Keratinocyte (primary cell): ENCODE measurements at regions not wholly inside any gene's neighbourhood (a gene's known extent, or its start where the extent isn't known, plus 50 kb on each side); places are given as distances from the start of the nearest gene placed in this dataset.

Experiments used
- DNase-seq: peaks from one replicate; pipeline ENCODE4 v3.0.0-alpha.2; 2011; ENCODE audit warnings: low read depth, missing footprints, low spot score
- FAIRE-seq: peaks from 2 replicates; lab custom pipeline; 2011; peaks lifted over from hg19 to GRCh38; lab: Jason Lieb, UNC
- H2AFZ ChIP-seq: 2 replicates; pipeline ENCODE4 v1.6.0; 2012; ENCODE audit warnings: low read length, control low read depth, inconsistent platforms; ENCODE audit not compliant: control insufficient read depth
- H3K27ac ChIP-seq: 2 replicates; pipeline ENCODE4 v1.5.1; 2011; ENCODE audit warnings: low read length; ENCODE audit not compliant: control insufficient read depth, insufficient read depth
- H3K27me3 ChIP-seq: 3 replicates; pipeline ENCODE4 v1.6.0; 2011; ENCODE audit warnings: low read length; ENCODE audit not compliant: control insufficient read depth, insufficient read depth; ENCODE audit errors: extremely low read depth
- H3K36me3 ChIP-seq, 2 experiments: 2 replicates in 1 of 2; 3 replicates in 1 of 2; pipeline ENCODE4 v1.5.1; 2011; ENCODE audit warnings: low read length in 2 of 2, mild to moderate bottlenecking in 1 of 2; ENCODE audit not compliant: control insufficient read depth in 2 of 2, insufficient read depth in 2 of 2; ENCODE audit errors: extremely low read depth in 1 of 2
- H3K4me1 ChIP-seq: 3 replicates; pipeline ENCODE4 v1.5.1; 2011; ENCODE audit warnings: low read length; ENCODE audit not compliant: control insufficient read depth, insufficient read depth; ENCODE audit errors: extremely low read depth
- H3K4me2 ChIP-seq: 3 replicates; pipeline ENCODE4 v1.6.0; 2011; ENCODE audit warnings: low read depth, low read length; ENCODE audit not compliant: control insufficient read depth, insufficient read depth; ENCODE audit errors: extremely low read depth
- H3K4me3 ChIP-seq, 3 experiments: fragments of 200-600 bp in 1 of 3; sonication (generic) in 1 of 3; 2 replicates in 2 of 3; 3 replicates in 1 of 3; pipeline ENCODE4 v1.5.1; 2011 to 2016; ENCODE audit warnings: low read length in 3 of 3, mild to moderate bottlenecking in 3 of 3, control low read depth in 2 of 3, inconsistent platforms in 1 of 3, low read depth in 1 of 3, mixed read lengths in 1 of 3, mixed run types in 1 of 3, moderate library complexity in 1 of 3; ENCODE audit not compliant: control insufficient read depth in 2 of 3, insufficient read depth in 2 of 3; ENCODE audit errors: extremely low read depth in 1 of 3
- H3K79me2 ChIP-seq: 2 replicates; pipeline ENCODE4 v1.6.0; 2012; ENCODE audit warnings: low read length; ENCODE audit not compliant: control insufficient read depth, insufficient read depth
- H3K9ac ChIP-seq: 3 replicates; pipeline ENCODE4 v1.6.0; 2011; ENCODE audit warnings: low read length; ENCODE audit not compliant: control insufficient read depth, insufficient read depth; ENCODE audit errors: extremely low read depth
- H3K9me1 ChIP-seq: 3 replicates; pipeline ENCODE4 v1.6.0; 2011; ENCODE audit warnings: low read length; ENCODE audit not compliant: control insufficient read depth, insufficient read depth; ENCODE audit errors: extremely low read depth
- H3K9me3 ChIP-seq: 2 replicates; pipeline ENCODE4 v1.5.1; 2012; ENCODE audit warnings: low read depth, low read length; ENCODE audit not compliant: control insufficient read depth
- H4K20me1 ChIP-seq: 3 replicates; pipeline ENCODE4 v1.6.0; 2011; ENCODE audit warnings: low read length; ENCODE audit not compliant: control insufficient read depth, insufficient read depth; ENCODE audit errors: extremely low read depth
- EZH2 ChIP-seq: IDR thresholded peaks from one replicate; pipeline ENCODE4 v1.6.1; 2012; ENCODE audit warnings: inconsistent platforms, mild to moderate bottlenecking, low read length, moderate library complexity
- dilution Hi-C: fragments of 300-500 bp; cut with MboI; formaldehyde crosslinking; loops from one replicate; pipeline ENCODE4 v1.7.0; 2020; ENCODE audit warnings: low sequenced_read_pairs; ENCODE audit not compliant: extremely low pct_ligation_motif_present
- TF ChIP-seq, protein P1 (sequence below), 3 experiments: IDR thresholded peaks in 1 of 3; conservative IDR thresholded peaks in 1 of 3; optimal IDR thresholded peaks in 1 of 3; 2 replicates in 2 of 3; 3 replicates in 1 of 3; pipeline versions ENCODE3 to v1.5.1; 2011; ENCODE audit warnings: low read length in 3 of 3, mild to moderate bottlenecking in 3 of 3, moderate library complexity in 2 of 3, control low read depth in 1 of 3, inconsistent platforms in 1 of 3; ENCODE audit not compliant: insufficient read depth in 2 of 3; ENCODE audit errors: extremely low read depth in 1 of 3

DNA sequence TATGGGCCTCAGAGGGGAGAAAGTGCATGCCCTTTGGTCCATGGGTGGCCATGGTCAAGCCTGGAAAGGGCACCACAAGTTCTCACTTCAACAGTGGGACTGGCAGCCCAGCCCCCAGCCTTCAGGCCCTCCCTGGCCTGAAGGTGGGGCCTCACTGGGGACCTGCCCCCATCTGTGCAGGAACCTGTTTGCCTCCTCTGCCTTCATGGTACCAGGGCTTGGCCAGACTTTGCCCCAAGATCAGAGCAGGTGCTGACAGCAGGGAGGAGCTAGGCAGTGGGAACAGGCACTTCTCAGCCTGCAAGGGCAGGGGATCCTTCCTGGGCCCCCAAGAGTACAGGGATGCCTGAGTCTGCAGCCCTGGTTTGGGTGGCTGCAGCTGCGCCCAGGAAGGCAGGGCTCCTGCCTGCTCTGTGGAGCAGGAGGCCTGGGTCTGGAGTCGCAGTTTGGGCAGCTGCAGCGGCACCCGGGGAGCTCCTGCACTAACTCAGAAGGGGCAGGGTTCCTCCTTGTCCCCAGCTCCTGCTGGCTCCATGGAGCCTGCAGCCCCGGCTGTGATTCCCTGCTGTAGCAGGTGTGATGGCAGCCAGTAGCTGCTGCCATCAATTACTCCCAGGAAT is 460.1 kb upstream of the NCAM2 start:
- no peaks in the 10 kb centered on the region for H3K27me3 ChIP-seq
- TF ChIP-seq, protein P1, sequence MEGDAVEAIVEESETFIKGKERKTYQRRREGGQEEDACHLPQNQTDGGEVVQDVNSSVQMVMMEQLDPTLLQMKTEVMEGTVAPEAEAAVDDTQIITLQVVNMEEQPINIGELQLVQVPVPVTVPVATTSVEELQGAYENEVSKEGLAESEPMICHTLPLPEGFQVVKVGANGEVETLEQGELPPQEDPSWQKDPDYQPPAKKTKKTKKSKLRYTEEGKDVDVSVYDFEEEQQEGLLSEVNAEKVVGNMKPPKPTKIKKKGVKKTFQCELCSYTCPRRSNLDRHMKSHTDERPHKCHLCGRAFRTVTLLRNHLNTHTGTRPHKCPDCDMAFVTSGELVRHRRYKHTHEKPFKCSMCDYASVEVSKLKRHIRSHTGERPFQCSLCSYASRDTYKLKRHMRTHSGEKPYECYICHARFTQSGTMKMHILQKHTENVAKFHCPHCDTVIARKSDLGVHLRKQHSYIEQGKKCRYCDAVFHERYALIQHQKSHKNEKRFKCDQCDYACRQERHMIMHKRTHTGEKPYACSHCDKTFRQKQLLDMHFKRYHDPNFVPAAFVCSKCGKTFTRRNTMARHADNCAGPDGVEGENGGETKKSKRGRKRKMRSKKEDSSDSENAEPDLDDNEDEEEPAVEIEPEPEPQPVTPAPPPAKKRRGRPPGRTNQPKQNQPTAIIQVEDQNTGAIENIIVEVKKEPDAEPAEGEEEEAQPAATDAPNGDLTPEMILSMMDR (optimal IDR thresholded peaks at IDR 0.05 in 1 of 3, IDR thresholded peaks at IDR 0.05 in 1 of 3, conservative IDR thresholded peaks at IDR 0.05 in 1 of 3; ENCODE audit: extremely low read depth in 1 of 3, insufficient read depth in 2 of 3, low read length in 3 of 3), result no peak
- TF ChIP-seq EZH2, result no peak
- H3K36me3 ChIP-seq, result no peaks in the 10 kb centered on the region
- H2AFZ ChIP-seq, result no peak overlapping the region
- peaks cover 5% of the 10 kb centered on the region for H3K9me3 ChIP-seq
- H3K4me3 ChIP-seq, result no peak overlapping the region
- no peaks in the 10 kb centered on the region for H3K79me2 ChIP-seq
- H4K20me1 ChIP-seq, result no peaks in the 10 kb centered on the region
- no peak for DNase-seq
- no peak overlapping the region for H3K4me2 ChIP-seq
- no peak overlapping the region for H3K27ac ChIP-seq
- no peak overlapping the region for H3K9ac ChIP-seq
- dilution Hi-C loops, result no loop called here
- H3K9me1 ChIP-seq, result no peaks in the 10 kb centered on the region
- no peaks in the 10 kb centered on the region for H3K4me1 ChIP-seq
- FAIRE-seq, result no peak

DNA sequence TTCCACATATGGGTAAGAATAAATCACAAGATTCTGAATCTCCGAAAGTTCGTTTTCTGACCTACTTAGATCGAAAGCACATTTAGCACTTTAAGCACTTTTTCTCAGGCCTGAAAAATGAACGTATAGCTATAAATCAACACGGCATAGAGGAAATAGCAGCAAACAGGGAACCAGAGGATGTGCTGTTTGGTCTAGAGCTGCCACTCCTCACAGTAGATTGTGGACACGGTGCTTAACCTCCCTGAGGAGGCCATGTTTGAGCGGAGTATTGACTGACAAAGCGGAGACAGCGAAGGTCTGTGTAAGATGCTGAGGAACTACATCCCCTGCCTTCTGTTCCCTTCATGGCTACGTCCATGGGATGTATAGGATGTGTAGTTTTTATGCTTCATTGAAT is 452.8 kb upstream of the NCAM2 start:
- Histone ChIP-seq H3K36me3 (no peaks in the 10 kb centered on the region), H3K4me3 (no peak overlapping the region), H3K79me2 (no peaks in the 10 kb centered on the region), H3K4me2 (no peak overlapping the region), H4K20me1 (no peaks in the 10 kb centered on the region), H2AFZ (no peak overlapping the region), H3K9me1 (no peaks in the 10 kb centered on the region), H3K27ac (no peak overlapping the region), H3K4me1 (no peaks in the 10 kb centered on the region), H3K9ac (no peak overlapping the region), H3K27me3 (no peaks in the 10 kb centered on the region), H3K9me3 (peaks cover 3% of the 10 kb centered on the region)
- TF ChIP-seq EZH2, result no peak
- TF ChIP-seq, protein P1 (optimal IDR thresholded peaks at IDR 0.05 in 1 of 3, IDR thresholded peaks at IDR 0.05 in 1 of 3, conservative IDR thresholded peaks at IDR 0.05 in 1 of 3; ENCODE audit: extremely low read depth in 1 of 3, insufficient read depth in 2 of 3, low read length in 3 of 3), result no peak
- DNase-seq, result no peak
- dilution Hi-C loops, result no loop called here
- no peak for FAIRE-seq
